Endothelial cell of umbilical vein (primary cell): ENCODE measurements at regions not wholly inside any gene's neighbourhood (a gene's known extent, or its start where the extent isn't known, plus 50 kb on each side); places are given as distances from the start of the nearest gene placed in this dataset.

Experiments
- BruUV-seq: library from RNA; stranded (reverse); fragments of 400-500 nt; replicated peaks from 2 replicates; lab custom pipeline; 2021; lab: Mats Ljungman, UMichigan
- CTCF ChIA-PET: fragments of 300-600, 350-600 bp; sonication (Branson Sonifier 250); formaldehyde crosslinking; loops from one replicate; lab custom pipeline; 2021; ENCODE audit warnings: antibody characterized with exemption, inconsistent platforms; lab: Charles Lee
- POLR2A ChIA-PET: fragments of 300-600, 350-600 bp; sonication (Branson Sonifier 250); formaldehyde crosslinking; loops from one replicate; lab custom pipeline; 2021; ENCODE audit warnings: antibody characterized with exemption, inconsistent platforms; lab: Charles Lee
- DNase-seq: peaks from one replicate; pipeline ENCODE4 v3.0.0-alpha.2; 2011; ENCODE audit warnings: low read depth, low spot score
- FAIRE-seq: peaks from 2 replicates; lab custom pipeline; 2011; peaks lifted over from hg19 to GRCh38; lab: Jason Lieb, UNC
- H2AFZ ChIP-seq: 2 replicates; pipeline ENCODE4 v1.6.0; 2012; ENCODE audit warnings: low read depth, low read length, control low read depth, inconsistent platforms
- H3K27ac ChIP-seq: 2 replicates; pipeline ENCODE4 v1.5.1; 2011; ENCODE audit warnings: low read depth, mild to moderate bottlenecking, control low read depth, low read length, moderate library complexity; ENCODE audit not compliant: insufficient read depth
- H3K27me3 ChIP-seq, 2 experiments: 2 replicates each; pipeline versions ENCODE4 v1.6.0 to v1.6.1; 2011; ENCODE audit warnings: low read length in 2 of 2, mixed read lengths in 1 of 2; ENCODE audit not compliant: control insufficient read depth in 2 of 2, insufficient read depth in 2 of 2
- H3K36me3 ChIP-seq, 2 experiments: 2 replicates in 1 of 2; 3 replicates in 1 of 2; pipeline ENCODE4 v1.5.1; 2011; ENCODE audit warnings: low read length in 2 of 2, mild to moderate bottlenecking in 1 of 2, moderate library complexity in 1 of 2; ENCODE audit not compliant: control insufficient read depth in 2 of 2, insufficient read depth in 2 of 2; ENCODE audit errors: extremely low read depth in 1 of 2
- H3K4me1 ChIP-seq: 3 replicates; pipeline ENCODE4 v1.5.1; 2011; ENCODE audit warnings: mild to moderate bottlenecking, low read length; ENCODE audit not compliant: control insufficient read depth, insufficient read depth; ENCODE audit errors: extremely low read depth
- H3K4me2 ChIP-seq: 2 replicates; pipeline ENCODE4 v1.6.1; 2011; ENCODE audit warnings: low read length, control low read depth, mixed read lengths; ENCODE audit not compliant: insufficient read depth
- H3K4me3 ChIP-seq, 3 experiments: fragments of 200-600 bp in 1 of 3; sonication (generic), shearing (Covaris generic) in 1 of 3; replicated peaks in 1 of 3; 2 replicates each; pipeline ENCODE4 v1.5.1; 2011 to 2016; ENCODE audit warnings: control low read depth in 3 of 3, low read length in 3 of 3, mild to moderate bottlenecking in 2 of 3, inconsistent platforms in 1 of 3, low read depth in 1 of 3, moderate library complexity in 1 of 3; ENCODE audit not compliant: insufficient read depth in 1 of 3
- H3K79me2 ChIP-seq: 2 replicates; pipeline ENCODE4 v1.6.0; 2012; ENCODE audit warnings: low read length, inconsistent platforms; ENCODE audit not compliant: control insufficient read depth, insufficient read depth
- H3K9ac ChIP-seq: replicated peaks from 2 replicates; pipeline ENCODE3; 2011; ENCODE audit warnings: low read length, control low read depth; ENCODE audit not compliant: insufficient read depth; ENCODE audit errors: extremely low read depth
- H3K9me1 ChIP-seq: replicated peaks from 3 replicates; pipeline ENCODE4 v1.6.0; 2011; ENCODE audit warnings: mild to moderate bottlenecking, low read length; ENCODE audit not compliant: control insufficient read depth, insufficient read depth; ENCODE audit errors: extremely low read depth
- H3K9me3 ChIP-seq: replicated peaks from 2 replicates; pipeline ENCODE4 v1.5.1; 2012; ENCODE audit warnings: low read length, inconsistent platforms; ENCODE audit not compliant: control insufficient read depth, insufficient read depth
- H4K20me1 ChIP-seq: replicated peaks from 2 replicates; pipeline ENCODE3; 2011; ENCODE audit warnings: mild to moderate bottlenecking, low read length; ENCODE audit not compliant: control insufficient read depth, insufficient read depth; ENCODE audit errors: extremely low read depth
- EZH2 ChIP-seq: IDR thresholded peaks from 2 replicates; pipeline ENCODE4 v1.6.1; 2012; ENCODE audit warnings: borderline replicate concordance, low read depth, mild to moderate bottlenecking, moderate library complexity, low read length, inconsistent platforms; ENCODE audit not compliant: severe bottlenecking
- FOS ChIP-seq: IDR thresholded peaks from 2 replicates; pipeline ENCODE4 v1.6.1; 2011; ENCODE audit warnings: mild to moderate bottlenecking, low read length, moderate library complexity, borderline replicate concordance; ENCODE audit not compliant: insufficient read depth
- GATA2 ChIP-seq: IDR thresholded peaks from 2 replicates; pipeline ENCODE4 v1.7.0; 2011; ENCODE audit warnings: low read depth, mild to moderate bottlenecking, moderate library complexity, mixed read lengths, low read length; ENCODE audit not compliant: insufficient read length, insufficient read depth
- JUN ChIP-seq: IDR thresholded peaks from 2 replicates; pipeline ENCODE4 v1.6.1; 2011; ENCODE audit warnings: borderline replicate concordance, low read depth; ENCODE audit not compliant: insufficient read length, insufficient read depth
- MYC ChIP-seq: IDR thresholded peaks from one replicate; pipeline ENCODE4 v1.6.1; 2011; ENCODE audit warnings: mild to moderate bottlenecking, low read depth, low read length
- POLR2A ChIP-seq: IDR thresholded peaks from 2 replicates; pipeline ENCODE4 v1.6.1; 2012; ENCODE audit warnings: low read depth, mild to moderate bottlenecking, control low read depth, low read length
- POLR2AphosphoS5 ChIP-seq: IDR thresholded peaks from 2 replicates; pipeline ENCODE4 v1.6.1; 2012; ENCODE audit warnings: low read depth, mild to moderate bottlenecking, control low read depth, low read length, moderate library complexity; ENCODE audit not compliant: insufficient read depth
- dilution Hi-C: fragments of 300-500 bp; cut with MboI; formaldehyde crosslinking; loops from one replicate; pipeline ENCODE4 v1.15.0; 2019; ENCODE audit warnings: low sequenced_read_pairs; ENCODE audit not compliant: extremely low pct_ligation_motif_present
- intact Hi-C: fragments of 100-400 bp; cut with micrococcal nuclease; formaldehyde crosslinking; loops from one replicate; pipeline ENCODE4 v1.10.0; 2022
- TF ChIP-seq, protein P1 (sequence below), 2 donors: IDR thresholded peaks; 1 replicate in 1 of 2; 2 replicates in 1 of 2; pipeline ENCODE4 v1.5.1; 2011; ENCODE audit warnings: low read length in 2 of 2, mild to moderate bottlenecking in 2 of 2, moderate library complexity in 2 of 2, control low read depth in 1 of 2, inconsistent platforms in 1 of 2, low read depth in 1 of 2; ENCODE audit not compliant: insufficient read depth in 1 of 2; ENCODE audit errors: extremely low read depth in 1 of 2
- TF ChIP-seq, protein P2 (sequence below): IDR thresholded peaks from 2 replicates; pipeline ENCODE4 v1.6.1; 2011; ENCODE audit not compliant: insufficient read depth, insufficient read length

DNA sequence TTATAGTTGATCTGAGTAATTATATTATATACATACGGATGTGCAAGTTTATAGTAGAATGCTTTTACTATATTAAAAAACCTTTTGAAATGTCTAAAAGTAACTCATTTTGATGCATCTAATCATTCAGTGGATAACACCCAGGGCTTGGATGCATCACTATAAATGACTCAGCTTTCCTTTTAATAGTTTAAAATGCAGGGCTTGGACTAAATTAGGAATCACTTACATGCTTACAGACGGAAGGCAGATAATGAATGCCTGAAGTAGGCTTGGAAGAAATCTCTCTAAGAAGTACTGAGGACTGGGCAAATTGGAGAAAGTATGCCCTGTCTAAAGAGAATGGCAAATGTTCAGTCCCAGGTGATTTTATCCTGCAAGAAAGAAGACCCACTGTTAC is 362.5 kb upstream of the CCNH start:
- dilution Hi-C loops = no loop called here
- no peaks in the 10 kb centered on the region for H3K79me2 ChIP-seq
- no peak for FAIRE-seq
- peaks cover 4 to 14% of the 10 kb centered on the region in 2 experiments for H3K27me3 ChIP-seq
- no peaks in the 10 kb centered on the region for H3K4me1 ChIP-seq
- H3K4me2 ChIP-seq = no peak overlapping the region
- CTCF ChIA-PET = interaction anchor here (0.8 kb wide), 1 partner anchor 949 kb away, joined by 3 read pairs; no protein-coding TSS in a partner anchor
- no peak for DNase-seq
- no peak for TF ChIP-seq POLR2AphosphoS5
- no peak for TF ChIP-seq MYC
- TF ChIP-seq FOS = no peak
- no peak for TF ChIP-seq JUN
- no peak for TF ChIP-seq GATA2
- TF ChIP-seq POLR2A = no peak
- TF ChIP-seq, protein P1, sequence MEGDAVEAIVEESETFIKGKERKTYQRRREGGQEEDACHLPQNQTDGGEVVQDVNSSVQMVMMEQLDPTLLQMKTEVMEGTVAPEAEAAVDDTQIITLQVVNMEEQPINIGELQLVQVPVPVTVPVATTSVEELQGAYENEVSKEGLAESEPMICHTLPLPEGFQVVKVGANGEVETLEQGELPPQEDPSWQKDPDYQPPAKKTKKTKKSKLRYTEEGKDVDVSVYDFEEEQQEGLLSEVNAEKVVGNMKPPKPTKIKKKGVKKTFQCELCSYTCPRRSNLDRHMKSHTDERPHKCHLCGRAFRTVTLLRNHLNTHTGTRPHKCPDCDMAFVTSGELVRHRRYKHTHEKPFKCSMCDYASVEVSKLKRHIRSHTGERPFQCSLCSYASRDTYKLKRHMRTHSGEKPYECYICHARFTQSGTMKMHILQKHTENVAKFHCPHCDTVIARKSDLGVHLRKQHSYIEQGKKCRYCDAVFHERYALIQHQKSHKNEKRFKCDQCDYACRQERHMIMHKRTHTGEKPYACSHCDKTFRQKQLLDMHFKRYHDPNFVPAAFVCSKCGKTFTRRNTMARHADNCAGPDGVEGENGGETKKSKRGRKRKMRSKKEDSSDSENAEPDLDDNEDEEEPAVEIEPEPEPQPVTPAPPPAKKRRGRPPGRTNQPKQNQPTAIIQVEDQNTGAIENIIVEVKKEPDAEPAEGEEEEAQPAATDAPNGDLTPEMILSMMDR (IDR thresholded peaks at IDR 0.05; ENCODE audit: extremely low read depth in 1 of 2, insufficient read depth in 1 of 2, low read depth in 1 of 2, low read length in 2 of 2) = no peak
- TF ChIP-seq, protein P2, sequence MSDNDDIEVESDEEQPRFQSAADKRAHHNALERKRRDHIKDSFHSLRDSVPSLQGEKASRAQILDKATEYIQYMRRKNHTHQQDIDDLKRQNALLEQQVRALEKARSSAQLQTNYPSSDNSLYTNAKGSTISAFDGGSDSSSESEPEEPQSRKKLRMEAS = no peak
- no peak for TF ChIP-seq EZH2
- POLR2A ChIA-PET = no interaction called here
- no peaks in the 10 kb centered on the region for H3K36me3 ChIP-seq
- H3K9ac ChIP-seq = no peak overlapping the region
- intact Hi-C loops = no loop called here
- no peak overlapping the region for H3K4me3 ChIP-seq
- H3K9me3 ChIP-seq = no peaks in the 10 kb centered on the region
- H3K9me1 ChIP-seq = no peaks in the 10 kb centered on the region
- no TSS peak for BruUV-seq
- H4K20me1 ChIP-seq = no peaks in the 10 kb centered on the region
- H2AFZ ChIP-seq = no peak overlapping the region
- H3K27ac ChIP-seq = no peak overlapping the region
